ENCODE measurements at regions not wholly inside any gene's neighbourhood (a gene's known extent, or its start where the extent isn't known, plus 50 kb on each side); places are given as distances from the start of the nearest gene placed in this dataset.

DNA sequence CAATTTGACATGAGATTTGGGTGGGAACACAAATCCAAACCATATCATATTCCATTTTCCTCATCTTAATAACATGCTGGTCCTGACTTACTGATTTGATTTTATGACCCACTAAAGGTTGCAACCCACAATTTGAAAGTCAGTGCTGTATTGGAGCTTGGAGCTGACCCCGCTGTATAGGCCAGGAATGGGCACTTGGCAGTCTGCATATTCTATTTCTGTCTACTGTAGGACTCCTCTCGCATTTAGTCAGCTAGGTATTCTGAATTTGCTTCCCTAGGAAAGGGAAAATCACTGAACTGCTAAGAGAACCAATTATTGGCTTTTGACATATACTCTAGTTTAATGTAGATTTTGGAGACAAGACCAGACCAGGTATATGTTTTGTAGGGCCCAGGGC, 157.0 kb downstream of the MFSD1 start:
- in situ Hi-C loops (cut with HindIII; ENCODE audit: low pct_ligation_motif_present, low pct_unique_long_range_greater_than_20kb, low sequenced_read_pairs), result no loop called here
- DNase-seq, result no peak

DNA sequence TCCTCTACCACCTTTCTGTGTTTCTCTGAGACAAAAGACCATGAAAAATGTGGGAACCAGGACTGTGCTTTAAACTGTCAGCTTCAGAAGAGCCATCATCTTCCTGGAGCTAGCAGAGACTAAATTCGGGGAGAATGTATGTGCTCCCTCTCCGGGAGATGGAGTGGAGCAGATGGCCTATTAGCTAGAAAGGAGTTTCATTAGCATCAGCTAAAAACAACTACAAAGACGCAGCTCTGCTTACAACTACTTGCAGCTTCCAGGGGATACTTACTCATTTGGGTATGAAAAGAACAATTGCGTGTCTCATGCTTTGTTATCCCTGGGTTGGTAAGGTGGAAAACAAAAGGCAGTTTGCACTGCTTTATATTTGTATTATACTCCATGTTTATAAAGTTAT, 159.6 kb downstream of the MFSD1 start:
- in situ Hi-C loops (cut with HindIII; ENCODE audit: low pct_ligation_motif_present, low pct_unique_long_range_greater_than_20kb, low sequenced_read_pairs), result no loop called here
- DNase-seq, result no peak

DNA sequence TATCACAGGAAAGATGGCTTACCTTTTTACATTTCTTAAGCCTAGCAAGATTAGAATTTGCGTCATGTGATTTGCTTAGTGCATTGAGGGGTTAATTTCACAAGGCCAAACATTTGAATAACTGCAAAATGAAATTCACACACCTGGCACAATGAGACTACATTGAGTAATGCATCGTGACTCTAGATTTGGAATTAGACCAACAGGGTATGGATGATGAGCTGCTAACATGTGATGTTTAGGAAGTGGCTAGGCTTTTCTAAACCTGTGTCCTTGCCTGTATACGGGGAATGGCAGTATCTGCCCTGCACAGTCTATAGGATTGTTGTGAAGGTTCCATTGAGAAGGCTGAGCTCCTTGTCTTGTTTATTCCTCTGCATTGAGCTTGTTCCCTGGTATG, 160.1 kb downstream of the MFSD1 start:
- no peak for DNase-seq

DNA sequence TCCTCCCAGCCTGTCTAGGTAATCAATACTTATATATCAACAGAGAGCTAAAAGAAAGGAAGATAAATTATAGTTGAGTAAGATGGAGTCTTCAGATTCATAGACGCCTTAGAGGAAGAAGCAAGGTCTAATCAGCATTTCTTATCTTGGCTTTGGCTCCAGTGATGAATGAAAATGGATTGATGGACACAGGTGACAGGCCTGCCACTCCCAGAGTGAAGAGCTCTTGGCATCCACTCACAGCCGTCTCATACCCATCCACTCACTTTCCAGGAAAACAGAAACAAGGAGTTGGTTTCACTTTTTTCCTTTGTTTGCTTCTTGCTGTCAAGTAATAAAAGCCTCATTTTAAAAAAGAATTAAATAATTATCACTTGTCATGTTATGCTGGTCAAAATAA, 168.2 kb downstream of the MFSD1 start:
- in situ Hi-C loops (cut with HindIII; ENCODE audit: low pct_ligation_motif_present, low pct_unique_long_range_greater_than_20kb, low sequenced_read_pairs), result no loop called here

More for the DNA sequence above, 160.1 kb downstream of the MFSD1 start:
- in situ Hi-C loops (cut with HindIII; ENCODE audit: low pct_ligation_motif_present, low pct_unique_long_range_greater_than_20kb, low sequenced_read_pairs), result no loop called here

DNA sequence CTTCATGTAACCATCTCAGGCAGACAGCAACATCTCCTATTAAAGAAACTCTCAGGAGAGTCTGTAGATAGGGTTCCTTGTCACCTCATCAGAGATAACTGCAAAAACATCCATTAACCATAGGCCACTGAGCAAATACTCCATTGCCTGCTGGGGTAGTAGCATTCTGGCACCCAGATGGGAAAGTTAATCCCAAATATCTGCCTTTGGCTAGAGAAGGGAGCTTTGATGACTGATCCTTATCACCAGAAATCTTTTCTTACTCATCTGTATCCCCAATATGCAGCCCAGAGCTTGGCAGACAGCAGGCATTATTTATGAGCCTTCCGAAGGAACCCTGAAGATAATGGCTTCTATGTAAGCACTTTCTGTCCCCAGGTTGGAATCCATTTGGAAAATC, 173.1 kb downstream of the MFSD1 start:
- DNase-seq, result no peak
- in situ Hi-C loops (cut with HindIII; ENCODE audit: low pct_ligation_motif_present, low pct_unique_long_range_greater_than_20kb, low sequenced_read_pairs), result no loop called here

More for the DNA sequence above, 168.2 kb downstream of the MFSD1 start:
- no peak for DNase-seq

DNA sequence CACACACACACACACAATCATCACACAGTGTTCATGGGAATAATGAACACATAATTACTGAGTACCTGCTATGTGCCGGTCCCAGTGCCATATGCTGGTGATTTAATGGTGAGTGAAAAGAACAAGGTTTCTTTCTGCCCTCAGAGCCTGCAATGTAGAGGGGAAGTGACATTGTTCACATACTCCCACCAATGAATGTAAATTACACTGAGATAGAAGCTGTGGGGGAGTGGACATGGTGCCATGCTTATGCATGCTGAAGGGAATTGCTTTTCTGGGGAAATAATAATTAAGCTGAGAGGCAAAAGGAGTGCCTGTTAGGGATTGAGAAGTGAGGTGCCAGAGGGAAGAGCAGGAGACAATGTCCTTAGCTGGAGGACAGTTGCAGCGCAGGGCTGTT, 175.1 kb downstream of the MFSD1 start:
- no peak for DNase-seq
- in situ Hi-C loops (cut with HindIII; ENCODE audit: low pct_ligation_motif_present, low pct_unique_long_range_greater_than_20kb, low sequenced_read_pairs), result no loop called here

DNA sequence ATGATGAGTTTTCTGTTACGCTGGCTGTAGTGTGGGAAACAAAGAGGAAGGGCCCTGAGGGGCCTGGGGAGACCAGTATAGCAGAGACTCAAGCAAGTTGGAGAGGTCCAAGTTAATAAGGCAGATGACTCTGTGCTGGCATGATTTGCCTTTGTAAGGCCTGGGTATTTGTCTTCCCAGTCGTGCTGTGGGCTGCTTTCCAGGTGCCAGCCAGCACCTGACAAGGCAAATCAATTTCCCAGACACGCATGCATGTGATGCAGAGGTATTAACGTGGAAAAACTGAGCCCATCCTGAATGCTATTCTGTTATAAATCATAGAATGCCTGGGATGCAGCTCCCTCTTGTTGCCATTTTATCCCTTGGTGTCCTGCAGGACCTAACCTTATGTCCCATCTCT, 175.6 kb downstream of the MFSD1 start:
- in situ Hi-C loops (cut with HindIII; ENCODE audit: low pct_ligation_motif_present, low pct_unique_long_range_greater_than_20kb, low sequenced_read_pairs), result no loop called here
- no peak for DNase-seq

DNA sequence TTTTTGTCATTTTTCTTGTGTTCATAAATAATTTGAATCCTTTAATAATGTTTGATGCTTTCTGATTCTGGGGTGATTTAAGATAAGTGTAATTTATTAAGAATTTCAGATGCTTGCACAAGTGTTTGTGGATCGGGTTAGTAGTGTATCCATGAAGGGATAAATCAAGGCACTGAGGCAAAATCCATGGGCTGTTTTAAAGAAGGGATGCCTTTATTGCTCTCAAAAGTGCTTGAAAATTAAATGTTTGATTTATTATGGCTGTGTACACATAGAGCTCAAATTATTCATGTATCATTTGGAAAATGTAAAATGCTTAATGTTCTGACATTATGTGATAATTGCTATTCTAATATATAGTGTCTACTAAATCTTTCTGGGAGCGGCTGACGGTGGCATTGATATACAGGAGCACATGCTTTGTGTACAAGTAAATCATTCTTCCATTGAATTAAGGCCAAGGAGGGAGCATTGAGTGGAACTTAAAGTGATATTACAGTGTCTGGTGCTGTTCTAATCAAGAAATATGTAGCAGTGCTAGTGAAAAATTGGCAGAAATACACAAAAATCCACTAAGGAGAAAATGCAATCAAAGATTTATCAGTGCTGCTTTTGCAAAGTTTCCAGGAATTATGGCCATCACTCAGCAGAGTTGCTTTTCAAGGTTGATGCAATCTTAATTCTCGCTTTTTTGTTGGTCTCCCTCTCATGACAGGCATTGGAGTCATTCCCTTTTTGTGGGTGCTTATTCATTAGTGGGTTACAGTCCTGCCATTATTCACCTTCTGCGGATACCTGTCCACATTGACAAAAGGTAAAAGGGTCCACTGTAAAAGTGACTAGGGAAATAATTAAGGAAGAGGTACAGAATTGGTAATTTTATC, 181.6 kb downstream of the MFSD1 start:
- no peak for DNase-seq
- in situ Hi-C loops (cut with HindIII; ENCODE audit: low pct_ligation_motif_present, low pct_unique_long_range_greater_than_20kb, low sequenced_read_pairs), result no loop called here

DNA sequence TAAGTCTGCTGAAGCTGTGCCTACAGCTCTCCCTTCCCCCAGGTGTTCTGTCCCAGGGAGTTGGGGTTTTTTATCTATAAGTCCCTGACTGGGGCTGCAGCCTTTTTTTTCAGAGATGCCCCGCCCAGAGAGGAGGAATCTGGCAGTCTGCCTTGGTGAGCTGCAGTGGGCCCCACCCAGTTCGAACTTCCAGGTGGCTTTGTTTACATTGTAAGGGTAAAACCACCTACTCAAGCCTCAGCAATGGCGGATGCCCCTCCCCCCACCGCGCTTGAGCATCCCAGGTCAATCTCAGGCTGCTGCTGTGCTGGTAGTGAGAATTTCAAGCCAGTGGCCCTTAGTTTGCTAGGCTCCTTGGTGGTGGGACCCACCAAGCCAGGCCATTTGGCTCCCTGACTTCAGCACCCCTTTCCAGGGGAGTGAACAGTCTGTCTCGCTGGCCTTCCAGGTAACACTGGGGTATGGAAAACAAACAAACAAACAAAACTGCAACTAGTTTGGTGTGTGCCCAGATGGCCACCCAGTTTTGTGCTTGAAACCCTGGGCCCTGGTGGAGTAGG, 189.4 kb downstream of the MFSD1 start:
- DNase-seq, result no peak
- in situ Hi-C loops (cut with HindIII; ENCODE audit: low pct_ligation_motif_present, low pct_unique_long_range_greater_than_20kb, low sequenced_read_pairs), result no loop called here

DNA sequence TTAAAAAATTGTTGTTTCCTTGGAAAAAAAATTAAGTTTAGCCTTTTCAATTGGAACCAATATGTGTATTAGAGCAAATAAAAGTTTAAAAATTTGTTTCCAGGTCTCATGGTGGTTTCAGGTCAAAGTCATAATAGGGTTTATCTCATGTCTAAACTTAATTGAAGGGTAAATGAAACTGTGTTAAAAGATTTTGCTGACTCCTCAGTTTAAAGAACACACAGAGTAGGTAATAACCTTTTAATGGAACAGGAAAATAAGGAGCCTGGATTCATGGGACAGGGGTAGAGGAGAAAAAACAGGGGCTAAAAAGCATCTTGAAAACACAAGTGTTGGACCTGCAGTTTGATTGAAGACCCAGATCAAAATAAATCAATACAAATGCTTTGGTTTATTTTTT, 190.6 kb downstream of the MFSD1 start:
- in situ Hi-C loops (cut with HindIII; ENCODE audit: low pct_ligation_motif_present, low pct_unique_long_range_greater_than_20kb, low sequenced_read_pairs), result no loop called here
- no peak for DNase-seq

DNA sequence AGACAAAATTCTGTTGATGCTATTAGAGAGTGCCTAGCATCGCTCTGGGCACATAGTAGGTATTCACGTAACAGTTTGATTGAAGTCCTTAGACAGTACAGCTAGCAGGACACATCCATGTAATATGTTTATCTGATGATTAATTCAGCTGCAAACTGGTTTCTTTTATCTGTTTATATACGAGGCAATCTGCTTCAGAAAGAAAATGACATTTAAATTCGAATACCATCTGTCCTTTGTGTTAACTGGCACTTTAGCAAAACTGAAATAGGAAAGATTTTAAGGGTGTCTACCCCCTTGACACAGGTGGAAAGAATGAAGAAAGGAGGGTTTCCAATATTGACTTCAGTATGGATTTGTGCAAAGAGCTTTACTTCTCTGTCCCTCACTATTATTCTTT, 192.5 kb downstream of the MFSD1 start:
- DNase-seq, result no peak
- in situ Hi-C loops (cut with HindIII; ENCODE audit: low pct_ligation_motif_present, low pct_unique_long_range_greater_than_20kb, low sequenced_read_pairs), result no loop called here

DNA sequence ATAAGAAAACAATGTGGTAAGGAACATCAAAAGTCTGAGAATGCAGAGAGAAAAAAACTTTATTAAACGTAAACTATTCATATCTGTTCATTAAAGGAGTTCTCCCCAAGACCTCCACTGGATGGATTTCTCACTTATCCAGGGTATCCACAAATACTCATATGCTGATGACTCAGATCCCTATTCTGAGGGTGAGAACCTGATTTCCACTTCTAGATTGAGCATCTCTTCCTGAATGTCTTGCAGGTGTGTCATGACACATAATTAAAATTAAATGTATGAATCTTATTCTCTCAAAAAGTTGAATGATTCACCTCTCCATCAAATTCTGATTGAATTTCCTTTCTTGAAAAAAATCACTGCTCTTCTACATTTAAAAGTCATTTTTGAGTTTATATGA, 199.9 kb downstream of the MFSD1 start:
- no peak for DNase-seq
- in situ Hi-C loops (cut with HindIII; ENCODE audit: low pct_ligation_motif_present, low pct_unique_long_range_greater_than_20kb, low sequenced_read_pairs), result no loop called here

DNA sequence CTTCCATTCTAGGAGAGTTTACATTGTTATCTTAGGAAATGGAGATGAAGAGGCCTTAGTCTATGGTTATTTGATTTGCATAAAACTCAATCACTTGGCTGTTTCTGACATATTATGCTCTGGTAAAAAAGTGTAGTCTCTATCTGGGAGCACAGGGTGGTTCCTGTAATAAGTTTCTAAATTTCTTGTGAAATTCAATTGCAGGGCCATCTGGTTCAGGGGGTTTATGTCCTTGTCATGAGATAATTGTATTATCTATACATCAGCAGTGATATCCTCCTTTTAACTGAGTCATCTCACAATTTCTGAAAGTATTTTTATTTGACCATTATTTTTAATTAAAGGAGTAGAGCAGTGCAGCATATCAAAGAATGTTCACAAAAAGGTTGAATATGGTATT, 203.3 kb downstream of the MFSD1 start:
- in situ Hi-C loops (cut with HindIII; ENCODE audit: low pct_ligation_motif_present, low pct_unique_long_range_greater_than_20kb, low sequenced_read_pairs), result no loop called here
- no peak for DNase-seq

DNA sequence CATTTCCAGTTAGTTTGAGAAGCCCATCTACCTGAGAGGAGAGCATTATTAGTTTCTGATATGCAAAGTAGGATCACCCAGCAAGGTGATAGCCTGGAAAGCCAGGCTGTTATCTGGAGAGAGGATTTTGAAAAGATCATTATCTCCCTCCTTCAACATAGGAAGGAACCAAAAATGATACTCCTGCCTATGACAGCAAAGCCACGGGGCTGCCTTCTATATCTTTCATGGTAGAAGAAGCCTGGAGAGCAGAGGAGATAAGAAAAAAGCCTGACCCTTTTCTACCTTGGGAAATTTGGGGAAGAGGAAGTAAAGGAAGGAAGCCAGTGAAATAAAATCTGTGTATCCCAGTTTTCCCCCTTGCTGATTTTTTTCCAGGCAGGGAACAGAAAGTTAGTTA, 205.5 kb downstream of the MFSD1 start:
- no peak for DNase-seq
- in situ Hi-C loops (cut with HindIII; ENCODE audit: low pct_ligation_motif_present, low pct_unique_long_range_greater_than_20kb, low sequenced_read_pairs), result no loop called here

DNA sequence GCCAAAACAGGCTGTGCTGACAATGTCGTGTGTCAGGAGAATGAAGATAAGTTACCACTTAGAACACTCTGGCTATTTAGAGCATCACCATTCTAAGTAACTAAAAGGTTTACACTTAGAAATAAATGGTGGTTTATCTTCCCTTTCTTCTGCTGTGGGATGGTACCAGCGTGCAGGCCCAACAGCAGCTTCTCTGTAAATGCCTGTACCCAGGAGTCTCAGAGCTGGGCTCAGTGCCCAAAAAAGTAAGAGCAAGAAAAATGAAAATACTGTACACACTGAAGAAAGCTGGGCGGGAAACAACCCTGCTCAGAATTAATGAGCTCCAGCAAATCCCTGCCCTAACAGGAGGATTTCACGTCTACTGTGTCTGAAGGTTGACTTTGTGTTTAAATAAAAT, 206.5 kb downstream of the MFSD1 start:
- DNase-seq, result no peak
- in situ Hi-C loops (cut with HindIII; ENCODE audit: low pct_ligation_motif_present, low pct_unique_long_range_greater_than_20kb, low sequenced_read_pairs), result no loop called here

DNA sequence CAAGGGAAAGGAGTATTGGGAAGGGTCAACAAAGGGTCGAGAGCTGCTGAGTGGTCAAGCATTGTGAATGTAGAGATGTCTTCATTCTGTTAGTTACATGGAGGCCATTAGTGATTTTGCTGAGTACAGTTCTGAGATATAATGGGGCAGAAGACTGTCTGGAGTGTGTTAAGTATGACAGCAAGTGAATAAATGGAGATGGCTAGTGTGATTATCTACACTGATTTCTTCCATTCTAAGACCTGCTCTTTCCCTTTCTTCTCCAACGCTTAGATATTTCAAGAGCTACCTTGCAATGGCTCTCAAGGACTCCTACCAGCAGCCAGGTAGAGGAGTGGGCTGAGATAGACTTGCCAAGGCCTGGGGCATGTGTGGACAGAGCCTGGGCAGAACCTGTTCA, 216.5 kb downstream of the MFSD1 start:
- in situ Hi-C loops (cut with HindIII; ENCODE audit: low pct_ligation_motif_present, low pct_unique_long_range_greater_than_20kb, low sequenced_read_pairs), result no loop called here
- no peak for DNase-seq

DNA sequence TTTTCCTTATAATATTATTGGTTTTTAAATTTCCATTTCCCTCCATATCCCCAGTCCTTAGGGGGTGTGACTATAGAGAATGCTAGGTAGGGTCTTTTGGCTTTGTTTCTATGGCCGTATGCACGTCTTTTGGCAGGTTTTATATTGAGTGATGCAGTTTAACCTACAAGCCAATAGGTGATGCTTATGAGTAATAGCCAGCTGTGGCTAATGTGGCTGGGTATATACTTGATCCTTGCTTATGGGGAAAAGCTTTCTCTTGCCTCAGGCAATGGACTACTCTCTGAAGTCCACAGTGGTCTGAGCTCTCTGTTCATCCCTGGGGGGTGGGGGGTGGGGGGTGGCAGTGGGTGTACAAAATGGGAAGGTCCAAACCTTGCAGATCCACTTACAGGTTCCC, 223.9 kb downstream of the MFSD1 start:
- DNase-seq, result no peak
- in situ Hi-C loops (cut with HindIII; ENCODE audit: low pct_ligation_motif_present, low pct_unique_long_range_greater_than_20kb, low sequenced_read_pairs), result no loop called here

DNA sequence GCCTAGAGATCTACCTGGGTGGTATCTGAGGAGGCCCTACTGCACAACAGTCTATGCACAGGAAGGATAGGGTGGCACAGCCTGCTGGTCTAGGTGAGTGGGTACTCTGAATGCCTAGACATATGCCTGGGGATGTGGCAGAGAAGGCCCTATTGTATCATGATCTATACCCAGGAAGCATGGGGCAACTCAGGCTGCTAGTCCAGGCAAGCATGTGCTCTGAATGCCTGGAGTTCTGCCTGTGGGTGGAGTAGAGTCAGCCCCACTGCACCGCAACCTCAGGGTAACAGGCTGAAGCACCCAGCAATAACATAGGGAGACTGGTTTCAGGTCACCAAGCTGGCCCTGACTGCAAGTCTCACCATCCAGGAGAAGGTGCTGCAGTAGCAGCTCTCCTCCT, 224.7 kb downstream of the MFSD1 start:
- in situ Hi-C loops (cut with HindIII; ENCODE audit: low pct_ligation_motif_present, low pct_unique_long_range_greater_than_20kb, low sequenced_read_pairs), result no loop called here
- no peak for DNase-seq

DNA sequence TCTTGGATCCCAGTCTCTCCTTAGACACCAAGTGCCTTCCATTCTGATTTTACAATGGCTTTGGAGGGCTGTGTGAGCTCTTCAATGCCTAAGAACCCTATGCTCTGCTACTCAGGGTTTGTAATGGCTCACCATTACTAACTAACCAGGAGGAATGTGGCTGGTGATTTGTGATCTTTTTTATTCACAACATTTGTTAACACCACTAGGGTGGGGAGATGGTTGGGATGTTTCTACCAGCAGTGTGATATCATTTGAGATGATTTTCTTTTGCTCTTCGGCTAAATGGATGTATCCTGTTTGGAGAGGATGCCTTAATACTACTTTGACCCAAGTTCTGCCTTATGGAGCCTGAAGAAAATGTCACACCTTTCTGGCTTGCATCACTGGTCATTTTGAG, 226.9 kb downstream of the MFSD1 start:
- in situ Hi-C loops (cut with HindIII; ENCODE audit: low pct_ligation_motif_present, low pct_unique_long_range_greater_than_20kb, low sequenced_read_pairs), result no loop called here
- no peak for DNase-seq

DNA sequence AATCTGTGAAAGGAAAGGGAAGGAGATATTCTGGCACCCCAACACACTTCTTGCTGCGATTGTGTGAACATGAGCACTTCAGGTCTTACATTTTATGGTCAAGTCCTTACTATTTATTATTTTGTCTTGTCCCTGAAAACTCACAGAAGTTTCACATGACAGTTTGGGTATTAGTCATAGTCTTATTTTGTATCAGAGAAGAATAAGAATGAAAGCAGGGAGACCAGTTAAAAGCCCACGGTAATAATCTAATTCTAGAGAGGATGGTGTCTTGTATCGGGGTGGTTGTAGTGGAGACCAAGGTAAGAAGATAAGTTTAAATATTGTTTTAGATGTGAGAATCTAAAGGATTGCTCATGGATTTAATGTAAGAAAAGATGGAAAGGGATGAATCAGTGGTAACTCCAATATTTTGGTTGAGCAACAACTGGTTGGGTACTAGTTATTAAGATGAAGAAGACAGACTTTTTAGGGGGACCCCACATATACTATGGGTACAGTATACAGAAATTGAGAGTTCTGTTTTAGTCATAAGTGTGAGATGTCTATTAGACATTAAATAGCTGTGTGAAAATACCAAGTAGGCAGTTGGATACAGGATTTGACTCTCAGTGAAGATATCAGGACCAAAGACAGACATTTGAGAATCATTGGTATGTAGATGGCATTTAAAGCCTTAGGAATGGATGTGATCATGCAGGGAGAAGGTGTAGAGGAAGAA, 227.6 kb downstream of the MFSD1 start:
- no peak for DNase-seq
- in situ Hi-C loops (cut with HindIII; ENCODE audit: low pct_ligation_motif_present, low pct_unique_long_range_greater_than_20kb, low sequenced_read_pairs), result no loop called here
